ENCODE measurements at regions not wholly inside any gene's neighbourhood (a gene's known extent, or its start where the extent isn't known, plus 50 kb on each side); places are given as distances from the start of the nearest gene placed in this dataset.

- TF ChIP-seq CTCF (IDR thresholded peaks at IDR 0.05; ENCODE audit: control extremely low read depth, extremely low read depth, low read depth, missing control alignments), result no peak
- ChIA-PET POLR2A (no interaction called here), CTCF (interaction anchor here (0.9 kb wide), 1 partner anchor 11 kb away, joined by 3 read pairs; no protein-coding TSS in a partner anchor)
- DNase-seq (ENCODE audit: extremely low spot score), result no peak
These were observed 607.7 kb upstream of the TENM4 start for GRCh38 chr11:80048513-80048912.

- DNase-seq (ENCODE audit: extremely low spot score), result no peak
- ChIA-PET POLR2A (no interaction called here), CTCF (interaction anchor here (1.4 kb wide), 1 partner anchor 18 kb away, joined by 3 read pairs; no protein-coding TSS in a partner anchor)
- TF ChIP-seq CTCF (IDR thresholded peaks at IDR 0.05; ENCODE audit: control extremely low read depth, extremely low read depth, low read depth, missing control alignments), result no peak
These were observed 600.5 kb upstream of the TENM4 start for GRCh38 chr11:80041136-80042000.

- DNase-seq (ENCODE audit: extremely low spot score), result no peak
- ChIA-PET POLR2A (no interaction called here), CTCF (interaction anchor here (0.9 kb wide), 1 partner anchor 65 kb away, joined by 3 read pairs; no protein-coding TSS in a partner anchor)
- TF ChIP-seq CTCF (IDR thresholded peaks at IDR 0.05; ENCODE audit: control extremely low read depth, extremely low read depth, low read depth, missing control alignments), result no peak
These were observed 594.0 kb upstream of the TENM4 start for GRCh38 chr11:80034801-80035200.

GRCh38 chr11:80031014-80031600 is 590.3 kb upstream of the TENM4 start:
- CTCF ChIA-PET, result no interaction called here
- no peak for TF ChIP-seq CTCF (IDR thresholded peaks at IDR 0.05; ENCODE audit: control extremely low read depth, extremely low read depth, low read depth, missing control alignments)
- no peak for DNase-seq (ENCODE audit: extremely low spot score)
- POLR2A ChIA-PET, result no interaction called here

GRCh38 chr11:80028998-80029397 is 588.2 kb upstream of the TENM4 start:
- ChIA-PET CTCF (no interaction called here), POLR2A (no interaction called here)
- TF ChIP-seq CTCF (IDR thresholded peaks at IDR 0.05; ENCODE audit: control extremely low read depth, extremely low read depth, low read depth, missing control alignments), result no peak
- DNase-seq (ENCODE audit: extremely low spot score), result no peak

- POLR2A ChIA-PET, result no interaction called here
- no peak for DNase-seq (ENCODE audit: extremely low spot score)
- CTCF ChIA-PET, result interaction anchor here (0.7 to 1.3 kb wide), 2 partner anchors 18 to 74 kb away, joined by 3 to 4 read pairs; no protein-coding TSS in a partner anchor
- no peak for TF ChIP-seq CTCF (IDR thresholded peaks at IDR 0.05; ENCODE audit: control extremely low read depth, extremely low read depth, low read depth, missing control alignments)
These were observed 583.3 kb upstream of the TENM4 start for GRCh38 chr11:80024119-80024518.
